ENCODE measurements at regions not wholly inside any gene's neighbourhood (a gene's known extent, or its start where the extent isn't known, plus 50 kb on each side); places are given as distances from the start of the nearest gene placed in this dataset.

- Histone ChIP-seq H3K4me1 (ENCODE audit: insufficient read depth, low read length, poor library complexity, severe bottlenecking) (no peaks in the 10 kb centered on the region), H3K27me3 (replicated peaks; ENCODE audit: insufficient read depth, low read depth, low read length, poor library complexity) (peaks cover 4% of the 10 kb centered on the region), H3K4me3 (ENCODE audit: low read depth, low read length, poor library complexity, severe bottlenecking) (no peak overlapping the region), H3K36me3 (ENCODE audit: insufficient read depth, low read length, poor library complexity, severe bottlenecking) (no peaks in the 10 kb centered on the region), H3K9me3 (ENCODE audit: low read depth, low read length, poor library complexity, severe bottlenecking) (no peaks in the 10 kb centered on the region), H3K27ac (ENCODE audit: low read depth, low read length, poor library complexity, severe bottlenecking) (no peak overlapping the region)
- POLR2A ChIA-PET (ENCODE audit: low non-redundant PET): no interaction called here
- CTCF ChIA-PET: no interaction called here
- DNase-seq (ENCODE audit: low spot score): no peak
- intact Hi-C loops (cut with micrococcal nuclease; ENCODE audit: unreplicated experiment): no loop called here
- TF ChIP-seq CTCF (conservative IDR thresholded peaks at IDR 0.05; ENCODE audit: low read depth, low read length) (no peak), EZH2 (IDR thresholded peaks at IDR 0.05; ENCODE audit: borderline replicate concordance, low read depth, low read length, poor library complexity, severe bottlenecking) (no peak)
- BruUV-seq (replicated peaks): no TSS peak
These were observed 150.0 kb downstream of the LRIG2 start for GRCh38 chr1:113223040-113223439.

GRCh38 chr1:113223546-113223945, 150.5 kb downstream of the LRIG2 start:
- POLR2A ChIA-PET (ENCODE audit: low non-redundant PET): no interaction called here
- TF ChIP-seq EZH2 (IDR thresholded peaks at IDR 0.05; ENCODE audit: borderline replicate concordance, low read depth, low read length, poor library complexity, severe bottlenecking) (no peak), CTCF (conservative IDR thresholded peaks at IDR 0.05; ENCODE audit: low read depth, low read length) (no peak)
- no peak overlapping the region for H3K27ac ChIP-seq (ENCODE audit: low read depth, low read length, poor library complexity, severe bottlenecking)

GRCh38 chr1:113226148-113226547, 153.2 kb downstream of the LRIG2 start:
- H3K27ac ChIP-seq (ENCODE audit: low read depth, low read length, poor library complexity, severe bottlenecking): no peak overlapping the region
- H3K36me3 ChIP-seq (ENCODE audit: insufficient read depth, low read length, poor library complexity, severe bottlenecking): no peaks in the 10 kb centered on the region
- POLR2A ChIA-PET (ENCODE audit: low non-redundant PET): no interaction called here
- peaks cover 10% of the 10 kb centered on the region for H3K27me3 ChIP-seq (replicated peaks; ENCODE audit: insufficient read depth, low read depth, low read length, poor library complexity)
- no TSS peak for BruUV-seq (replicated peaks)
- DNase-seq (ENCODE audit: low spot score): no peak
- TF ChIP-seq EZH2 (IDR thresholded peaks at IDR 0.05; ENCODE audit: borderline replicate concordance, low read depth, low read length, poor library complexity, severe bottlenecking): no peak
- CTCF ChIA-PET: no interaction called here
- no peak overlapping the region for H3K4me3 ChIP-seq (ENCODE audit: low read depth, low read length, poor library complexity, severe bottlenecking)
- intact Hi-C loops (cut with micrococcal nuclease; ENCODE audit: unreplicated experiment): no loop called here
- no peaks in the 10 kb centered on the region for H3K9me3 ChIP-seq (ENCODE audit: low read depth, low read length, poor library complexity, severe bottlenecking)
- no peaks in the 10 kb centered on the region for H3K4me1 ChIP-seq (ENCODE audit: insufficient read depth, low read length, poor library complexity, severe bottlenecking)

More at GRCh38 chr1:113223546-113223945, 150.5 kb downstream of the LRIG2 start:
- H3K4me1 ChIP-seq (ENCODE audit: insufficient read depth, low read length, poor library complexity, severe bottlenecking): no peaks in the 10 kb centered on the region
- intact Hi-C loops (cut with micrococcal nuclease; ENCODE audit: unreplicated experiment): no loop called here
- no peak for DNase-seq (ENCODE audit: low spot score)
- CTCF ChIA-PET: no interaction called here
- no peaks in the 10 kb centered on the region for H3K36me3 ChIP-seq (ENCODE audit: insufficient read depth, low read length, poor library complexity, severe bottlenecking)
- no peak overlapping the region for H3K4me3 ChIP-seq (ENCODE audit: low read depth, low read length, poor library complexity, severe bottlenecking)
- H3K9me3 ChIP-seq (ENCODE audit: low read depth, low read length, poor library complexity, severe bottlenecking): no peaks in the 10 kb centered on the region
- no TSS peak for BruUV-seq (replicated peaks)
- H3K27me3 ChIP-seq (replicated peaks; ENCODE audit: insufficient read depth, low read depth, low read length, poor library complexity): peaks cover 7% of the 10 kb centered on the region

- H3K9me3 ChIP-seq (ENCODE audit: low read depth, low read length, poor library complexity, severe bottlenecking): no peaks in the 10 kb centered on the region
- no peak overlapping the region for H3K27ac ChIP-seq (ENCODE audit: low read depth, low read length, poor library complexity, severe bottlenecking)
- TF ChIP-seq EZH2 (IDR thresholded peaks at IDR 0.05; ENCODE audit: borderline replicate concordance, low read depth, low read length, poor library complexity, severe bottlenecking) (no peak), CTCF (conservative IDR thresholded peaks at IDR 0.05; ENCODE audit: low read depth, low read length) (no peak)
- intact Hi-C loops (cut with micrococcal nuclease; ENCODE audit: unreplicated experiment): no loop called here
- no peaks in the 10 kb centered on the region for H3K4me1 ChIP-seq (ENCODE audit: insufficient read depth, low read length, poor library complexity, severe bottlenecking)
- H3K27me3 ChIP-seq (replicated peaks; ENCODE audit: insufficient read depth, low read depth, low read length, poor library complexity): peaks cover 10% of the 10 kb centered on the region
- no peaks in the 10 kb centered on the region for H3K36me3 ChIP-seq (ENCODE audit: insufficient read depth, low read length, poor library complexity, severe bottlenecking)
- CTCF ChIA-PET: no interaction called here
- no peak overlapping the region for H3K4me3 ChIP-seq (ENCODE audit: low read depth, low read length, poor library complexity, severe bottlenecking)
- POLR2A ChIA-PET (ENCODE audit: low non-redundant PET): no interaction called here
- DNase-seq (ENCODE audit: low spot score): no peak
- BruUV-seq (replicated peaks): no TSS peak
These were observed 158.4 kb upstream of the MAGI3 start for GRCh38 chr1:113231866-113232265.
